AG09309 (cell line): ENCODE measurements at regions not wholly inside any gene's neighbourhood (a gene's known extent, or its start where the extent isn't known, plus 50 kb on each side); places are given as distances from the start of the nearest gene placed in this dataset.
A peak's percentile ranks its signal among the peaks of the same experiment; 100 is the strongest.

Source experiments
- DNase-seq: peaks from one replicate; pipeline ENCODE4 v3.0.0-alpha.2; 2010; ENCODE audit warnings: low read depth
- H3K4me3 ChIP-seq: 2 replicates; pipeline ENCODE4 v1.5.1; 2011; ENCODE audit warnings: mild to moderate bottlenecking, low read depth, low read length, moderate library complexity; ENCODE audit not compliant: control insufficient read depth
- CTCF ChIP-seq: IDR thresholded peaks from 2 replicates; pipeline ENCODE4 v1.5.1; 2011; ENCODE audit warnings: mild to moderate bottlenecking, low read depth, low read length, inconsistent platforms; ENCODE audit not compliant: insufficient read depth, control insufficient read depth; ENCODE audit errors: missing control alignments

GRCh38 chr5:158017469-158017868, 158.5 kb upstream of the CLINT1 start:
- no peak for DNase-seq
- H3K4me3 ChIP-seq, result no peak overlapping the region
- TF ChIP-seq CTCF, result no peak

- TF ChIP-seq CTCF, result no peak
- H3K4me3 ChIP-seq, result no peak overlapping the region
- DNase-seq, result no peak
Observed at GRCh38 chr5:158014372-158014771, 155.4 kb upstream of the CLINT1 start.

- TF ChIP-seq CTCF, result peak; percentile 39
- H3K4me3 ChIP-seq, result no peak overlapping the region
- no peak for DNase-seq
Observed at GRCh38 chr5:158013939-158014338, 155.0 kb upstream of the CLINT1 start.

- TF ChIP-seq CTCF, result no peak
Observed at GRCh38 chr5:158013303-158013702, 154.4 kb upstream of the CLINT1 start.

GRCh38 chr5:158011422-158011821, 152.5 kb upstream of the CLINT1 start:
- H3K4me3 ChIP-seq, result no peak overlapping the region
- TF ChIP-seq CTCF, result no peak
- no peak for DNase-seq

More at GRCh38 chr5:158013303-158013702, 154.4 kb upstream of the CLINT1 start:
- DNase-seq, result no peak
- no peak overlapping the region for H3K4me3 ChIP-seq

GRCh38 chr5:158010831-158011230, 151.9 kb upstream of the CLINT1 start:
- DNase-seq, result no peak
- no peak for TF ChIP-seq CTCF
- no peak overlapping the region for H3K4me3 ChIP-seq

- TF ChIP-seq CTCF, result no peak
- DNase-seq, result no peak
- H3K4me3 ChIP-seq, result no peak overlapping the region
Observed at GRCh38 chr5:158007336-158007735, 148.4 kb upstream of the CLINT1 start.
